ENCODE measurements at regions not wholly inside any gene's neighbourhood (a gene's known extent, or its start where the extent isn't known, plus 50 kb on each side); places are given as distances from the start of the nearest gene placed in this dataset.
"Not testable (repeated sequence)": the region's sequence is repeated elsewhere in the genome, so short reads cannot be mapped to it uniquely, and the experiment has no call there.

- DNase-seq = no peak
Observed at GRCh38 chr3:35223632-35224394, 415.5 kb upstream of the ARPP21 start.

GRCh38 chr3:35224565-35225295 lies 414.6 kb upstream of the ARPP21 start:
- DNase-seq = no peak

GRCh38 chr3:35241236-35241635 lies 398.1 kb upstream of the ARPP21 start:
- DNase-seq = no peak

- no peak for DNase-seq
Observed at GRCh38 chr3:35254917-35255316, 384.4 kb upstream of the ARPP21 start.

- no peak for DNase-seq
Observed at GRCh38 chr3:35257641-35258040, 381.7 kb upstream of the ARPP21 start.

- DNase-seq = no peak
Observed at GRCh38 chr3:35262406-35262805, 376.9 kb upstream of the ARPP21 start.

- DNase-seq = no peak
Observed at GRCh38 chr3:35263477-35263876, 375.8 kb upstream of the ARPP21 start.

- not testable (repeated sequence) for DNase-seq
Observed at GRCh38 chr3:35266065-35266464, 373.3 kb upstream of the ARPP21 start.

- no peak for DNase-seq
Observed at GRCh38 chr3:35275768-35276167, 363.6 kb upstream of the ARPP21 start.

- DNase-seq = no peak
Observed at GRCh38 chr3:35276568-35276967, 362.8 kb upstream of the ARPP21 start.

- DNase-seq = no peak
Observed at GRCh38 chr3:35291471-35292236, 347.7 kb upstream of the ARPP21 start.

- DNase-seq = no peak
Observed at GRCh38 chr3:35292568-35292967, 346.8 kb upstream of the ARPP21 start.

- DNase-seq = no peak
Observed at GRCh38 chr3:35295906-35296305, 343.4 kb upstream of the ARPP21 start.

GRCh38 chr3:35296533-35296932 lies 342.8 kb upstream of the ARPP21 start:
- DNase-seq = no peak

GRCh38 chr3:35296944-35297343 lies 342.4 kb upstream of the ARPP21 start:
- not testable (repeated sequence) for DNase-seq

- no peak for DNase-seq
Observed at GRCh38 chr3:35305406-35305805, 333.9 kb upstream of the ARPP21 start.

- no peak for DNase-seq
Observed at GRCh38 chr3:35307296-35307695, 332.0 kb upstream of the ARPP21 start.

- not testable (repeated sequence) for DNase-seq
Observed at GRCh38 chr3:35316841-35317240, 322.5 kb upstream of the ARPP21 start.

- DNase-seq = no peak
Observed at GRCh38 chr3:35320646-35321407, 318.5 kb upstream of the ARPP21 start.

- DNase-seq = no peak
Observed at GRCh38 chr3:35322070-35322469, 317.3 kb upstream of the ARPP21 start.

- DNase-seq = no peak
Observed at GRCh38 chr3:35335703-35336102, 303.6 kb upstream of the ARPP21 start.

- DNase-seq = no peak
Observed at GRCh38 chr3:35336601-35337000, 302.7 kb upstream of the ARPP21 start.

- no peak for DNase-seq
Observed at GRCh38 chr3:35338186-35338585, 301.1 kb upstream of the ARPP21 start.
